GM18519 (cell line): ENCODE measurements at regions not wholly inside any gene's neighbourhood (a gene's known extent, or its start where the extent isn't known, plus 50 kb on each side); places are given as distances from the start of the nearest gene placed in this dataset.

Source experiments
- ATAC-seq: cut with Tn5 transposase; IDR thresholded peaks from one replicate; pipeline ENCODE4 v1.9.1; 2021; ENCODE audit warnings: mild to moderate bottlenecking, moderate library complexity; ENCODE audit not compliant: unreplicated experiment, low FRiP score

- ATAC-seq, result no peak
These were observed 65.0 kb upstream of the POU2AF1 start for GRCh38 chr11:111444040-111444439.

GRCh38 chr11:111443640-111444039 lies 64.6 kb upstream of the POU2AF1 start:
- ATAC-seq, result no peak

- ATAC-seq, result no peak
These were observed 64.0 kb upstream of the POU2AF1 start for GRCh38 chr11:111443032-111443431.

- ATAC-seq, result no peak
These were observed 62.4 kb upstream of the POU2AF1 start for GRCh38 chr11:111441443-111441842.

- no peak for ATAC-seq
These were observed 61.5 kb upstream of the POU2AF1 start for GRCh38 chr11:111440416-111441205.

GRCh38 chr11:111439901-111440300 lies 60.8 kb upstream of the POU2AF1 start:
- ATAC-seq, result no peak

- ATAC-seq, result no peak
These were observed 59.9 kb upstream of the POU2AF1 start for GRCh38 chr11:111438846-111439520.

GRCh38 chr11:111438168-111438567 lies 59.1 kb upstream of the POU2AF1 start:
- no peak for ATAC-seq

- ATAC-seq, result no peak
These were observed 56.1 kb upstream of the POU2AF1 start for GRCh38 chr11:111435046-111435698.

- ATAC-seq, result peak; percentile 77
These were observed 50.0 kb upstream of the POU2AF1 start for GRCh38 chr11:111429066-111429506.
